Activated B cell treated with CpG ODN at 0.5 μM for 24 hours (primary cell): ENCODE measurements at regions not wholly inside any gene's neighbourhood (a gene's known extent, or its start where the extent isn't known, plus 50 kb on each side); places are given as distances from the start of the nearest gene placed in this dataset.

ENCODE experiments used
- ATAC-seq: fragments of 200-7000 bp; cut with Tn5 transposase; one replicate; pipeline ENCODE4 v1.10.0; 2021; ENCODE audit warnings: low read depth, mild to moderate bottlenecking, moderate library complexity
- CTCF ChIA-PET: fragments of 350-600 bp; sonication (Branson Sonifier 250); formaldehyde crosslinking; loops from one replicate; lab custom pipeline; 2021; ENCODE audit warnings: antibody characterized with exemption; lab: Charles Lee
- POLR2A ChIA-PET: fragments of 350-600 bp; sonication (Branson Sonifier 250); formaldehyde crosslinking; loops from one replicate; lab custom pipeline; 2021; ENCODE audit warnings: antibody characterized with exemption; lab: Charles Lee
- DNase-seq: peaks from one replicate; pipeline ENCODE4 v3.0.0; 2022
- H3K27ac Mint-ChIP-seq: one replicate; pipeline ENCODE4 v1.8.0; 2020; ENCODE audit warnings: mixed read lengths
- H3K27me3 Mint-ChIP-seq: one replicate; pipeline ENCODE4 v1.8.0; 2021; ENCODE audit warnings: mixed read lengths
- H3K36me3 Mint-ChIP-seq: one replicate; pipeline ENCODE4 v1.8.0; 2021; ENCODE audit warnings: low read depth, mixed read lengths
- H3K4me1 Mint-ChIP-seq: one replicate; pipeline ENCODE4 v1.8.0; 2021; ENCODE audit warnings: mixed read lengths
- H3K4me3 Mint-ChIP-seq: one replicate; pipeline ENCODE4 v1.8.0; 2020; ENCODE audit warnings: mild to moderate bottlenecking, mixed read lengths
- H3K9me3 Mint-ChIP-seq: one replicate; pipeline ENCODE4 v1.8.0; 2020; ENCODE audit warnings: mixed read lengths
- intact Hi-C: fragments of 100-400 bp; cut with micrococcal nuclease; formaldehyde crosslinking; loops from one replicate; pipeline ENCODE4 v1.15.1; 2024
- TF ChIP-seq, protein P1 (sequence below): fragments of 200-600 bp; IDR thresholded peaks from one replicate; pipeline ENCODE4 v1.8.0; 2022; ENCODE audit warnings: antibody characterized with exemption, mild to moderate bottlenecking

DNA sequence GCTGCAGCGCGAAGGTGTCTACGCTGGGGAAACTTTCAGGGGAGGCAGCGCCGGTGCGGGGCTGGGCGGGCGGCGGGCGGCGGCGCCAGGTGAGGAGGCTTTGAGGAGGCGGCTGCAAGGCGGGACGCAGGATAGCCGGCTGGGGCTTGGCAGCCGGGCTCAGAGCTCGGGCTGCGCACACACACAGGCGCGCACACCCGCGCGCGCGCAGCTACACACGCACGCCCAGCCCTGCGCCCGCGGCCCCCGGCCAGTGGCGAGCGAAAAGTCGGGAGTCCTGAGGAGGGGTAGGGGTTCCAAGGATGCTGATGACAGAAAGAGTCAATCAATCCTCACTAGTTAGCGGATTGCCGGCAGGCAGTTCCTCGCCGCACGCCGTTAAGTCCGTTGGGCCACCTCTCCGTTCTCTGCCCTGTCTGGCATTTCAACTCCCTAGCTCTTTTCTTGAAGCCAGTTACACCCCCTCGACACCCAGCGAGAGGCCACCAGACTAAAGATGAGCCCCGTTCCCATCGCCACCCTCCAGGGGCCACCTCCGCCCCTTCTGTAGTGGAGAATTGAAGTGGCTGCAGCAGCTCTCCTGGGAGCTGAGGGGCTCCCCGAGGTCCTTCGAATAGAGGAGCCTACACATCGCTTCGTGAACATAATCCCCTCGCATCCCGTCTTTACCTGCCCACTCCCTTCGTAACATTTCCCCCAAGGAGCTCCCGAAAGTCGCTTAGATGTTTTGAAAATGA, 1640.3 kb upstream of the C9orf72 start, which contains the start of gene LINGO2:
Gene LINGO2, minus strand, starts transcription at position 185 of the 737 bp plus-strand sequence.
- Mint-ChIP-seq H3K27ac (no peak within 1 kb of the TSS), H3K36me3 (no peaks in the 10 kb centered on the region), H3K4me1 (peaks cover 12% of the 10 kb centered on the region), H3K4me3 (no peak within 1 kb of the TSS), H3K9me3 (no peaks in the 10 kb centered on the region), H3K27me3 (peaks cover 48% of the 10 kb centered on the region)
- no peak for DNase-seq
- POLR2A ChIA-PET, result no interaction called here
- no peak for ATAC-seq
- CTCF ChIA-PET, result no interaction called here
- TF ChIP-seq, protein P1, sequence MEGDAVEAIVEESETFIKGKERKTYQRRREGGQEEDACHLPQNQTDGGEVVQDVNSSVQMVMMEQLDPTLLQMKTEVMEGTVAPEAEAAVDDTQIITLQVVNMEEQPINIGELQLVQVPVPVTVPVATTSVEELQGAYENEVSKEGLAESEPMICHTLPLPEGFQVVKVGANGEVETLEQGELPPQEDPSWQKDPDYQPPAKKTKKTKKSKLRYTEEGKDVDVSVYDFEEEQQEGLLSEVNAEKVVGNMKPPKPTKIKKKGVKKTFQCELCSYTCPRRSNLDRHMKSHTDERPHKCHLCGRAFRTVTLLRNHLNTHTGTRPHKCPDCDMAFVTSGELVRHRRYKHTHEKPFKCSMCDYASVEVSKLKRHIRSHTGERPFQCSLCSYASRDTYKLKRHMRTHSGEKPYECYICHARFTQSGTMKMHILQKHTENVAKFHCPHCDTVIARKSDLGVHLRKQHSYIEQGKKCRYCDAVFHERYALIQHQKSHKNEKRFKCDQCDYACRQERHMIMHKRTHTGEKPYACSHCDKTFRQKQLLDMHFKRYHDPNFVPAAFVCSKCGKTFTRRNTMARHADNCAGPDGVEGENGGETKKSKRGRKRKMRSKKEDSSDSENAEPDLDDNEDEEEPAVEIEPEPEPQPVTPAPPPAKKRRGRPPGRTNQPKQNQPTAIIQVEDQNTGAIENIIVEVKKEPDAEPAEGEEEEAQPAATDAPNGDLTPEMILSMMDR, result no peak
- intact Hi-C loops, result no loop called here

DNA sequence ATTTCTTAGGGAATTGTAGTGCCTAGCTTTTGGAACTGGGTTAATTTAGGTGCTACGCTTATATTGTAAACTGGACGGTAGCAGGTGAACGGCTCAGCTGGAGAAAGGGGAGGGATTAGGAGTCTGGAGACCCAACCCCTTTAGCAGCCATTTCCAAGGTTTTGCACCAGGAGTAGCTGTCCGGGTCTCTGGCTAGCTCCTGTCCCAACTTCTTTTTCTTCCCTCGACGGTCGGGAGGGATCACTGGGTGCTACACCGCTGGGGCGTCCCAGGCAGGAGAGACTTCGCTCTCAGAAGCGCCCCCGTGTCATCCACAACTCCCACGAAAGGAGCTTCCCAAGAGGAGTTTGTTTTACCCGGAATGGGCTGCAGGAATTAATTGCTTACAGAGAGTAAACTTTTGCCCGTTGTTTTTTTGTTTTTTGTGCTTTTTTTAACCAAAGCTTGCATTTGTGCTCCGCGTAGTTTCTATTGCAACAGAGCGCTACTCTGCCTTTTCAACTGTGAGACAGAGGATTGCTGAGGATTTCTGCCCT, 1640.9 kb upstream of the C9orf72 start:
- TF ChIP-seq, protein P1, result no peak
- peaks cover 48% of the 10 kb centered on the region for H3K27me3 Mint-ChIP-seq
- CTCF ChIA-PET, result no interaction called here
- no peaks in the 10 kb centered on the region for H3K36me3 Mint-ChIP-seq
- H3K4me3 Mint-ChIP-seq, result no peak overlapping the region
- DNase-seq (no peak), ATAC-seq (no peak)
- POLR2A ChIA-PET, result no interaction called here
- H3K4me1 Mint-ChIP-seq, result peaks cover 12% of the 10 kb centered on the region
- no peaks in the 10 kb centered on the region for H3K9me3 Mint-ChIP-seq
- intact Hi-C loops, result no loop called here
- no peak overlapping the region for H3K27ac Mint-ChIP-seq

DNA sequence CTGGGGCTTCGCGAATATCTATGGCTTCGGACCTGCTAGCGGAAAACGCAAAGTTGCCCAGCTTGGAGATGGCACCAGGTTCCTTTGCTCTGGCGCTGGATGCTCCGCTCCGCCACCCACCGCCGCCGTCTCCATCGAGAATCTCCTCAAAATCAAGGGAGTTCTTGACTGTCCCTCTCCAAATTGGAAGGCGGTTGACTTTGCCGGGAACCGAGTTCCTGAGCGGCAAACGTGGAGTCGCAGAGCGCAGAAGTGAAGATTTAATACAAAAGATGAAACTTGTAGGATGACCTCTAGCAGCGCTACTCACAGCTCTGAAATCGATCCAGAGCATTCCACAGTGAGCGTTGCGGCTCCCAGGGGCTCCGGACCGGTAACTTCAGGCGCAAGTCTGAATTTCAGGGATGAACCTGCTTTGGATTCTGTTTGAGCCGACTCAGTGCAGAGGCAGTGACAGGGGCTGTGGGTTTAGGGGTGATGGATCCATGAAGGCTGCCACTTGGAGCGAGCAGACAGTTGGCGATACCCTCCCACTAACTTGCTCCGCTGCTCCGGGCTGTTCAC, 1641.5 kb upstream of the C9orf72 start:
- ATAC-seq (no peak), DNase-seq (no peak)
- Mint-ChIP-seq H3K9me3 (no peaks in the 10 kb centered on the region), H3K27me3 (peaks cover 48% of the 10 kb centered on the region), H3K4me3 (no peak overlapping the region), H3K36me3 (no peaks in the 10 kb centered on the region), H3K27ac (no peak overlapping the region), H3K4me1 (peaks cover 12% of the 10 kb centered on the region)
- TF ChIP-seq, protein P1, result no peak
- POLR2A ChIA-PET, result no interaction called here
- intact Hi-C loops, result no loop called here
- CTCF ChIA-PET, result no interaction called here

DNA sequence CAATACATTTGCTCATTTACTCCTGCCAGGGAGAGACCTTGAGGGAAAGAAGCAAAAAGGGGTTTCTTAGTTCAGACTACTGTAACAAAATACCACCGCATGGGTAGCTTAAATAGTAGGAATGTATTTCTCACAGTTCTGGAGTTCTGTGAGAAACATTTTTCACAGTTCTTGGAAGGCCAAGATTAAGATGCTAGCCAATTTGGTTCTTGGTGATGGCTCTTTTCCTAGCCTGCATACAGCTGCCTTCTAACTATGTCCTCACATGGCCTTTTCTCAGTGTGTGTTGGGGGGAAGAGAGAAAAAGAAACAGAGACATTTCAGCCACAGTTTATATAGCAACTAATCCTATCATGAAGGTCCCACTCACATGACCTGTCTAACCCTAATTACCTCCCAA, 1644.7 kb upstream of the C9orf72 start:
- Mint-ChIP-seq H3K36me3 (no peaks in the 10 kb centered on the region), H3K4me3 (no peak overlapping the region), H3K9me3 (no peaks in the 10 kb centered on the region), H3K4me1 (peaks cover 3% of the 10 kb centered on the region), H3K27me3 (peaks cover 30% of the 10 kb centered on the region), H3K27ac (no peak overlapping the region)
- no peak for ATAC-seq
- no peak for DNase-seq
- TF ChIP-seq, protein P1, result no peak
- ChIA-PET CTCF (no interaction called here), POLR2A (no interaction called here)
- intact Hi-C loops, result no loop called here

DNA sequence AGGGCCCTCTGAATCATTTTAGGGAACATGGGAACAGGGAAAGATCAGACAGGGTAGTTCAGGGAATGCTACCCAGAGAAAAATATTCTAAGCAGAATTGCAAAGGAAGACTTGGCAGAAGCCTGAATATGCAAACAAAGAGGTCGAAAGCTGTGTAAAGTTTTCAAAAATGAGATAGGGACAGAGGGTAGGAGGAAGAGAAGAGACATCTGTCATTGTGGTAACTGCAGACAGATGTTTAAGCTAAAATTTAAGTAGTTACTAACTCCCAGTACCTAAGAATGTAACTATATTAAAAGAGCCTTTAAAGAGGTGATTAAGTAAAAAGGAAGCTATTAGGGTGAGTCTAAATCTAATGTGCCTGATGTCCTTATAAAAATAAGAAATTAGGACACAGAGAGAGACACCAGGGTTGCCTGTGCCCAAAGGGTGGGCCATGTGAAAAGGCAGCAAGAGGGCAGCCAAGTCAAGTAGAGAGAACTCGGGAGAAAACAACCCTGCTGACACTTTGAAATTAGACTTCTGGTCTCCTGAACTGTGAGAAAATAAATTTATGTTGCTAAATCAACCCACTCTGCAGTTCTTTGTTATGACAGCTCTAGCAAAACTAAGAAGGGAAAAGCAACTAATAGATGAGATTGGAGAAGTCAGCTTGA, 1647.4 kb upstream of the C9orf72 start:
- intact Hi-C loops, result no loop called here
- ATAC-seq (no peak), DNase-seq (no peak)
- peaks cover 10% of the 10 kb centered on the region for H3K27me3 Mint-ChIP-seq
- POLR2A ChIA-PET, result no interaction called here
- CTCF ChIA-PET, result no interaction called here
- H3K27ac Mint-ChIP-seq, result no peak overlapping the region
- H3K36me3 Mint-ChIP-seq, result no peaks in the 10 kb centered on the region
- H3K4me1 Mint-ChIP-seq, result no peaks in the 10 kb centered on the region
- TF ChIP-seq, protein P1, result no peak
- no peaks in the 10 kb centered on the region for H3K9me3 Mint-ChIP-seq
- no peak overlapping the region for H3K4me3 Mint-ChIP-seq
